GM18861 (cell line): ENCODE measurements at regions not wholly inside any gene's neighbourhood (a gene's known extent, or its start where the extent isn't known, plus 50 kb on each side); places are given as distances from the start of the nearest gene placed in this dataset.
"Not testable (repeated sequence)": the region's sequence is repeated elsewhere in the genome, so short reads cannot be mapped to it uniquely, and the experiment has no call there.

Experiments used
- ATAC-seq: cut with Tn5 transposase; IDR thresholded peaks from one replicate; pipeline ENCODE4 v1.9.1; 2021; ENCODE audit not compliant: unreplicated experiment

- no peak for ATAC-seq
These were observed 50.8 kb upstream of the PRSS1 start for GRCh38 chr7:142698429-142698828.

GRCh38 chr7:142697270-142697669 lies 52.0 kb upstream of the PRSS1 start:
- no peak for ATAC-seq

GRCh38 chr7:142696456-142697179 lies 52.7 kb upstream of the PRSS1 start:
- ATAC-seq, result no peak

DNA sequence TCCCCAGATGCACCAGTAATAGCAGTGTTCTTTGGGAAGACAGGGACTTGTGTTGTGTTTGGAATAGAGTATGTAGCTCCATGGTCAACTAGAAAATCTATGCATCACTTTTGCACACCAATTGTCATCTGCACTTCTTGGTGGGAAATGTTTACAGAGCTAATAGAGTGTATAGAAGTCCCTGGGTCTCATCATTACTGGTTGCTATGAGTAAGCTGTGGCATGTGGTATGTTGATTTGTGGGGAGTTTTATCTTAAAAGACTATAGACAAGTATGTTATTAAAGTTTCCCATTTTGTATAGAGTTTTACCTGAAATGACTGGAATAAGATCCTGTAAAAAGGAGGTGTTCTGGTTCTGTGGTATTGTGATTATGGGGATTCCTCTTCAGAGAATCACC lies 55.4 kb upstream of the PRSS1 start:
- ATAC-seq, result no peak

GRCh38 chr7:142690554-142691182 lies 58.6 kb upstream of the PRSS1 start:
- ATAC-seq, result no peak

- ATAC-seq, result no peak
These were observed 59.7 kb upstream of the PRSS1 start for GRCh38 chr7:142689439-142690120.

DNA sequence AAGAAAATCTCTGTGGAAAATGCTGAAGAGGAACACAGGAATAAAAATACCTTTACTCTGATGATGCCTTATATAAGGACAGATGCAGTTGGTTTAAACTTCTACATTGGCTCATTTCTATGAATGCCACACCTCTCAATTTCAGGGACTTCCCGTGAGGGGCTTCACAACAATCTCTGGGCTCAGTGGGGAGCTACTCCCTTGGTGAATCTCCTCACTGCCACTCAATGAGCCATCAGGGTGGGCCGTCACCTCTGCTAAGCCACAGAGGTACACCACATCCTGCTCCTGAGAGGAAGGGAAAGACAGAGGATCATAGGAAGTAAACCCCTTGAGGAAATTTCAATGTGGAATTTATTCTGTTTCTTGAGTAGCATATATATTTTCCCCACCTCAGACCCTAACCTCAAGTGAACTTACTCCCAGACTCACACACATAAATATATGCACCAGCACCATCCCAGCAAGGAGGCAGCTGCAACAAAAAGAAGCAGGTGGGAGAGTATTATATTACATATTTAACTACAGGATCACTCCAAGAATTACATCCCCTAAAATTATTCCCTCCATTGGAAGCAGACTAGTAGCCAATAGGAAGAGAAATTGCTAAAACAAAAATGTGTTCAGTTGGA lies 63.3 kb upstream of the PRSS1 start:
- ATAC-seq, result no peak

GRCh38 chr7:142681314-142682092 lies 67.8 kb upstream of the PRSS1 start:
- ATAC-seq, result no peak

- no peak for ATAC-seq
These were observed 77.8 kb upstream of the PRSS1 start for GRCh38 chr7:142671506-142671905.

- no peak for ATAC-seq
These were observed 78.8 kb upstream of the PRSS1 start for GRCh38 chr7:142670511-142670910.

- ATAC-seq, result no peak
These were observed 80.1 kb upstream of the PRSS1 start for GRCh38 chr7:142669074-142669654.

GRCh38 chr7:142668495-142668894 lies 80.8 kb upstream of the PRSS1 start:
- ATAC-seq, result no peak

GRCh38 chr7:142657376-142657775 lies 91.9 kb upstream of the PRSS1 start:
- ATAC-seq, result no peak

DNA sequence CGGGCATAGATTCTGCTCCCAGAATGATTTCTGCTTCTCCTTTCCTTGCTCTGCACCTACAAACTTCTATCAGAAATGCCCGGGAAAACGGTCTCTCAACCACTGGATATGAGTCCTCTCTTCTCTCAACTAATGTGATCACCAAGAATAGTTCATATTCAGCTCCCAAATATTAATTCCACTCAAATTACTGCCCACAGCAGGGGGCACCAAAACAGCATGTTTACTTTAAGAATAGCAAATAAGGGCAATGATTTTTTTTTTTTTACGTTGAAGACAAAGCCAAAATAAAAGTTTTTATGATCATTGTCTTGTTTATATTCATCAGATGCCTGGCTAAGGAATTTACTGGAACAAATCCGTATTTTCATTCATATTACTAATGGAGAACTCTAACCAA lies 94.9 kb upstream of the PRSS1 start:
- no peak for ATAC-seq

- ATAC-seq, result no peak
These were observed 101.5 kb upstream of the PRSS1 start for GRCh38 chr7:142647749-142648148.

- ATAC-seq, result no peak
These were observed 102.7 kb upstream of the PRSS1 start for GRCh38 chr7:142646386-142647140.

DNA sequence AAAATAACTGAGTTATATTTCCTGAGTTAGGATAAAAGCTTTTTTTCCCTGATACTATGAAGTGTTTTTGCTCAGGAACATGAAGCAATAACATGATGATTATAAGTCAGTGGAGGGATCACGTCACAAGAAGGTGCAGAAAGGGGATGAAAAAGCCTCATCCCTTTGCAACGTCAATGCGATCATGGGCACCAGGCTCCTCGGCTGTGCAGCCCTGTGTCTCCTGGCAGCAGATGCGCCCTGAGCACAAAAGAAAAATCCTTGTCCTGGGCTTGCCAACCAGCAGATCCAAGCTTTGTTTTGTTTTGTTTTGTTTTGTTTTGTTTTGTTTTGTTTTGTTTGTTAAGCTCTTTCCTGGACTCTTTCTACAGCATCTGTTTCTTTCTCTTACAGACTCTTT lies 103.5 kb upstream of the PRSS1 start:
- no peak for ATAC-seq

DNA sequence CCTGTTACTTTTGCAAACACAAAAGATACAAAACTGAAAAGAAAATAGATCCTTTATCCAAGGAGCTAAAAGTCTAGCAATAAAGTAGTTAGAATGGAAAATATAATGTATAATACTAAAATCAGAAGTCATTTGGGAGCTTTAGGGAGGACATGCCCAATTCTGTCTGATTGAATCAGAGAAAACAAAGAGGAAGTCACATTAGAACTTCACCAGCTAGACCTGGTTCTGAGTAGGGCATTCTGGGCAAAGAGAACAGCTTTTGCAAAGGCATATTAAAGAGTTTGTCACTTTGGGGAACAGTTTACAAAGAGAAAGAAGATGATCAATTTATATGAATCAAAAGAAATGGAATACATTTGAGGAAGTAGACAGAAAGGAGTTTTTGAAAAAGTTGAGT lies 107.0 kb upstream of the PRSS1 start:
- no peak for ATAC-seq

GRCh38 chr7:142641252-142641651 lies 108.0 kb upstream of the PRSS1 start:
- not testable (repeated sequence) for ATAC-seq

DNA sequence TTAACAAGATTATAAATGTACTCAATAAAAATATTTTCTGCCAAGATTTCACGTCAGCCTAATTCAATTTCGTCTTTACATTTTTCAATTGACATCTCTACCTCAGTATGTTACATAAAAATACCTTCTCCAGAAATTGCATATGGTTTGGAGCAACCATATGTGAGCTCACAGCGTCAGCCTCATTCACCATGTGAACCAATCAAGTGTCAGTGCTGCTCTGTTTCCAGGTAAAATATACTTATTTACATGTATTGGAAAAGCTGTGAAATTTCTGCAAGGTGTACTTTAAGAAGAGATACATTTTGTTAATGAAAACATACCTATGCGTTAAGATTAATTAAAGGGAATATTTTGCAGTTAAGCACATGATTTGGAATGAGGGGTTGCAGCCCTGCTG lies 110.7 kb upstream of the PRSS1 start:
- no peak for ATAC-seq
